K562 (cell line): ENCODE measurements at regions not wholly inside any gene's neighbourhood (a gene's known extent, or its start where the extent isn't known, plus 50 kb on each side); places are given as distances from the start of the nearest gene placed in this dataset.

Experiments
- ATAC-seq: fragments of 200-7000 bp; cut with Tn5 transposase; 3 replicates; pipeline ENCODE4 v1.9.1; 2020; ENCODE audit warnings: moderate library complexity
- BruUV-seq: library from RNA; stranded (reverse); fragments of 400-500 nt; replicated peaks from 2 replicates; lab custom pipeline; 2021; lab: Mats Ljungman, UMichigan
- CTCF ChIA-PET: fragments of 300-600 bp; formaldehyde crosslinking; extraction: SDS; loops from one replicate; lab custom pipeline; 2021; ENCODE audit warnings: low intra/inter-chr PET ratio; lab: Yijun Ruan, JAX
- POLR2A ChIA-PET: fragments of 300-600, 350-650 bp; sonication (Branson Sonifier 250); formaldehyde crosslinking; extraction: SDS; loops from one replicate; lab custom pipeline; 2021; ENCODE audit warnings: antibody characterized with exemption, inconsistent platforms; lab: Yijun Ruan, JAX
- DNase-seq, 4 experiments: peaks; one replicate each; pipeline versions ENCODE4 v3.0.0 to v3.0.0-alpha.2; 2011 to 2018; ENCODE audit warnings: low spot score in 3 of 4, mixed read lengths in 3 of 4; ENCODE audit errors: extremely low read depth in 1 of 4
- FAIRE-seq: peaks from 2 replicates; lab custom pipeline; 2011; peaks lifted over from hg19 to GRCh38; lab: Jason Lieb, UNC
- H2AFZ ChIP-seq: 2 replicates; pipeline ENCODE4 v1.6.0; 2011; ENCODE audit warnings: low read depth, low read length, control low read depth, inconsistent platforms
- H3K27ac ChIP-seq: fragments of 200-600 bp; 3 replicates; pipeline ENCODE4 v1.8.0; 2011; ENCODE audit warnings: low read depth, mild to moderate bottlenecking, control low read depth, inconsistent platforms, low read length, moderate library complexity, mixed read lengths; ENCODE audit errors: extremely low read depth
- H3K27me3 ChIP-seq, 2 experiments: fragments of 300-600 bp in 1 of 2; 2 replicates in 1 of 2; 3 replicates in 1 of 2; pipeline versions ENCODE4 v1.6.0 to v1.8.0; 2011; ENCODE audit warnings: inconsistent platforms in 2 of 2, low read length in 2 of 2, mild to moderate bottlenecking in 1 of 2, mixed read lengths in 1 of 2, moderate library complexity in 1 of 2; ENCODE audit not compliant: control insufficient read depth in 2 of 2, insufficient read depth in 2 of 2
- H3K36me3 ChIP-seq: fragments of 300-600 bp; 3 replicates; pipeline ENCODE4 v1.8.0; 2011; ENCODE audit warnings: mild to moderate bottlenecking, low read length, inconsistent platforms; ENCODE audit not compliant: control insufficient read depth, insufficient read depth
- H3K4me1 ChIP-seq, 2 experiments: fragments of 200-600 bp in 1 of 2; replicated peaks in 1 of 2; 2 replicates in 1 of 2; 3 replicates in 1 of 2; pipeline versions ENCODE4 v1.5.1 to v1.8.0; 2011; ENCODE audit warnings: inconsistent platforms in 2 of 2, low read length in 2 of 2, mild to moderate bottlenecking in 1 of 2, mixed read lengths in 1 of 2, moderate library complexity in 1 of 2; ENCODE audit not compliant: control insufficient read depth in 2 of 2, insufficient read depth in 2 of 2
- H3K4me2 ChIP-seq: 2 replicates; pipeline ENCODE4 v1.6.1; 2011; ENCODE audit warnings: low read length, control low read depth, inconsistent platforms, mixed read lengths; ENCODE audit not compliant: insufficient read depth
- H3K4me3 ChIP-seq: fragments of 200-600 bp; sonication (generic), shearing (Covaris generic); 2 replicates; pipeline ENCODE4 v1.5.1; 2016; ENCODE audit warnings: control low read depth, inconsistent platforms
- H3K79me2 ChIP-seq: fragments of 200-600 bp; 3 replicates; pipeline ENCODE4 v1.8.0; 2011; ENCODE audit warnings: low read length, inconsistent platforms; ENCODE audit not compliant: control insufficient read depth, insufficient read depth
- H3K9ac ChIP-seq, 2 experiments: 2 replicates each; pipeline versions ENCODE4 v1.6.0 to v1.6.1; 2011; ENCODE audit warnings: low read depth in 2 of 2, low read length in 2 of 2, control low read depth in 1 of 2, inconsistent platforms in 1 of 2, mild to moderate bottlenecking in 1 of 2, mixed read lengths in 1 of 2; ENCODE audit not compliant: insufficient read depth in 1 of 2
- H3K9me1 ChIP-seq: one replicate; pipeline ENCODE4 v1.6.0; 2011; ENCODE audit warnings: inconsistent platforms, mild to moderate bottlenecking, low read length, moderate library complexity; ENCODE audit not compliant: control insufficient read depth, insufficient read depth
- H3K9me3 ChIP-seq: replicated peaks from 2 replicates; pipeline ENCODE4 v1.5.1; 2011; ENCODE audit warnings: low read depth, low read length, inconsistent platforms; ENCODE audit not compliant: control insufficient read depth, insufficient read depth
- H4K20me1 ChIP-seq: replicated peaks from 2 replicates; pipeline ENCODE4 v1.6.1; 2011; ENCODE audit warnings: low read length, inconsistent platforms, mixed read lengths; ENCODE audit not compliant: control insufficient read depth, insufficient read depth
- BACH1 ChIP-seq: fragments of 200-800 bp; sonication (Bioruptor generic); IDR thresholded peaks from 2 replicates; pipeline ENCODE4 v1.6.1; 2016; ENCODE audit warnings: missing genetic modification characterization, missing compliant biosample characterization
- CEBPG ChIP-seq, 3 experiments: fragments of 200-800 bp in 1 of 3; sonication (Bioruptor generic) in 1 of 3; sonication (generic) in 1 of 3; formaldehyde crosslinking in 1 of 3; IDR thresholded peaks in 2 of 3; conservative IDR thresholded peaks in 1 of 3; 2 replicates each; pipeline versions ENCODE4 v1.6.1 to v1.8.0; 2016 to 2022; ENCODE audit warnings: missing compliant biosample characterization in 2 of 3, missing genetic modification characterization in 2 of 3, mild to moderate bottlenecking in 1 of 3, missing genetic modification reagents in 1 of 3
- HDAC2 ChIP-seq: fragments of 450-650 bp; IDR thresholded peaks from 2 replicates; pipeline ENCODE4 v1.6.1; 2016; ENCODE audit warnings: mild to moderate bottlenecking
- SRF ChIP-seq, 2 experiments: fragments of 250-450, 450-650 bp in 1 of 2; sonication (Bioruptor Pico) in 1 of 2; sonication (generic) in 1 of 2; formaldehyde crosslinking; IDR thresholded peaks; 2 replicates each; pipeline versions ENCODE4 v1.5.0 to v1.5.1; 2020 to 2022; ENCODE audit warnings: mild to moderate bottlenecking in 1 of 2, missing genetic modification reagents in 1 of 2
- WGBS: fragments of 100-300 bp; shearing (Covaris generic); methylation state at CpG from one replicate; pipeline ENCODE4 v1.1.6; 2016; ENCODE audit warnings: low coverage, mixed read lengths; ENCODE audit not compliant: insufficient coverage; ENCODE audit errors: missing lambda C conversion rate; 5-methylcytosine and 5-hydroxymethylcytosine counted together
- in situ Hi-C: fragments of 300-500 bp; cut with MboI; formaldehyde crosslinking; loops from 4 replicates; pipeline ENCODE4 v1.15.0; 2018; ENCODE audit warnings: inconsistent platforms, mixed read lengths
- intact Hi-C: fragments of 100-400 bp; cut with micrococcal nuclease; formaldehyde crosslinking; loops from 2 replicates; pipeline ENCODE4 v1.14.2; 2022
- TF ChIP-seq, protein P1 (sequence below): IDR thresholded peaks from 2 replicates; pipeline ENCODE4 v1.6.1; 2011; ENCODE audit not compliant: insufficient read length; ENCODE audit errors: extremely low read depth
- TF ChIP-seq, protein P2 (sequence below): fragments of 450-650 bp; formaldehyde crosslinking; IDR thresholded peaks from 2 replicates; pipeline ENCODE4 v1.4.0; 2020; ENCODE audit warnings: mild to moderate bottlenecking, moderate library complexity

DNA sequence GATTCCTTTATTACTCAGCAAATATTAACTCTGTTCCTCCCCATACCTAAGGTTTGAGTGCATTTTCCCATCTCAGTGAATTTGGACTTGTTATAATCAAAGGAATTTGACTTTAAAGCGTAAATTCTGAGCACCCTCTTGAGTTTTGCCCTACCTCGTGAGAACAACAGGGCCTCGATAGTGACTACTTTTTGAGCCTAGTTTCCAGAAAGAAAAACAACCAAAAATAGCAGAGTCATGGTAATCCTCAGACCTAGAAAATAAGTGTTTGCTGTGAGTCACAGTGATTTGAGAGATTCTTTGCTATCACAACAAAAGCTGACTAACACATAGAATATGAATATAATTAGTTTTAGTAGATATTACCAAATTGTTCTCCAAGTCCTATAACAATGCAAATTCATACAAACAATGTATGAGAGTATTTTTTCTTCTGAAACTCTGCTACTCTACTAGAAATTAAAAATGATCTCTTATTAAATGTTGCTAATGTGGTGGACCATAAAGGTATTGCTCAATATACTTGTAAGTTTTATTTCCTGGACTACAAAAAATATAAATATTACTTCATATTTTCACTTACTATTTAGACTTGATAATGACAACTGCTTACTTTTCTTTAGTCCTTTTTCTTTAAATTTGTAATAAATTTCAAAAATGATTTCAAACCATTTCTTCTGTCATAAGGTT, 759.7 kb downstream of the BRINP1 start:
- Histone ChIP-seq H4K20me1 (no peaks in the 10 kb centered on the region), H3K27ac (no peak overlapping the region), H3K4me2 (no peak overlapping the region), H3K4me3 (no peak overlapping the region)
- no peak for FAIRE-seq
- CTCF ChIA-PET: no interaction called here
- TF ChIP-seq HDAC2 (no peak), CEBPG (CRISPR knock-in tag; IDR thresholded peaks at IDR 0.05) (no peak), CEBPG (tag; conservative IDR thresholded peaks at IDR 0.05 in 1 of 2, IDR thresholded peaks at IDR 0.05 in 1 of 2) (peak in 1 of 2 experiments; percentile 68; a peak in 1 of 4 replicates)
- TF ChIP-seq, all 486 proteins: peak for 1
- H3K36me3 ChIP-seq: no peaks in the 10 kb centered on the region
- intact Hi-C loops (no loop called here), in situ Hi-C loops (no loop called here)
- DNase-seq (no peak), ATAC-seq (no peak)
- POLR2A ChIA-PET: no interaction called here
- H3K27me3 ChIP-seq: no peaks in the 10 kb centered on the region
- no peak overlapping the region for H3K9ac ChIP-seq
- no TSS peak for BruUV-seq
- 0 out of 2 replicates have a peak, but pooled peaks cover 3% of the 10 kb centered on the region for H3K9me3 ChIP-seq
- H3K9me1 ChIP-seq: no peaks in the 10 kb centered on the region
- 3% methylated on average over 3 of the region's 3 CpGs for WGBS
- no peaks in the 10 kb centered on the region for H3K4me1 ChIP-seq
- no peaks in the 10 kb centered on the region for H3K79me2 ChIP-seq
- no peak overlapping the region for H2AFZ ChIP-seq

DNA sequence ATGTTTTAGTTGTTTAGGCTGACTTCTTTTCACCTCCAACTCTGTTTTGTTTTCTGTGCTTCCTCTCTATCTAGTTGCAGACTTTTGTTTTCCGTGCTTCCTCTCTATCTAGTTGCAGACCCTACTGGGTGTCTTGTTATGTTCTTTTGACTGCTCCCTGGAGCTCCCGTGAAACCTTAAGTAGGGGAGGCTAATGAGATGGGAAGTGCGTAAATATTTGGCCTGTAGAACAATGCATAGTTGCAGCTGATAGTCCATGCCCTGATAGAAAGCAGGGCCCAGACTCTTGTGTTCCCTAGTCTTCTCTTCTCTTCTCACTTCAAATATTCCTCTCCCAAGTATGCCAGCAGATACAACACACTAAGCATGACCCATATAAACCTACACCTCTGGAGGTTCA, 757.0 kb downstream of the BRINP1 start:
- no peak overlapping the region for H3K9ac ChIP-seq
- no peak overlapping the region for H2AFZ ChIP-seq
- H3K4me1 ChIP-seq: no peaks in the 10 kb centered on the region
- WGBS: 0% methylated on average over 3 of the region's 3 CpGs
- in situ Hi-C loops: no loop called here
- H3K36me3 ChIP-seq: no peaks in the 10 kb centered on the region
- no peak overlapping the region for H3K27ac ChIP-seq
- BruUV-seq: no TSS peak
- H3K79me2 ChIP-seq: no peaks in the 10 kb centered on the region
- 0 out of 2 replicates have a peak, but pooled peaks cover 3% of the 10 kb centered on the region for H3K9me3 ChIP-seq
- intact Hi-C loops: no loop called here
- TF ChIP-seq, protein P1, sequence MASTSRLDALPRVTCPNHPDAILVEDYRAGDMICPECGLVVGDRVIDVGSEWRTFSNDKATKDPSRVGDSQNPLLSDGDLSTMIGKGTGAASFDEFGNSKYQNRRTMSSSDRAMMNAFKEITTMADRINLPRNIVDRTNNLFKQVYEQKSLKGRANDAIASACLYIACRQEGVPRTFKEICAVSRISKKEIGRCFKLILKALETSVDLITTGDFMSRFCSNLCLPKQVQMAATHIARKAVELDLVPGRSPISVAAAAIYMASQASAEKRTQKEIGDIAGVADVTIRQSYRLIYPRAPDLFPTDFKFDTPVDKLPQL: no peak
- no peak for TF ChIP-seq BACH1 (tag)
- no peak for TF ChIP-seq SRF (CRISPR knock-in tag; IDR thresholded peaks at IDR 0.05)
- TF ChIP-seq, protein P2, sequence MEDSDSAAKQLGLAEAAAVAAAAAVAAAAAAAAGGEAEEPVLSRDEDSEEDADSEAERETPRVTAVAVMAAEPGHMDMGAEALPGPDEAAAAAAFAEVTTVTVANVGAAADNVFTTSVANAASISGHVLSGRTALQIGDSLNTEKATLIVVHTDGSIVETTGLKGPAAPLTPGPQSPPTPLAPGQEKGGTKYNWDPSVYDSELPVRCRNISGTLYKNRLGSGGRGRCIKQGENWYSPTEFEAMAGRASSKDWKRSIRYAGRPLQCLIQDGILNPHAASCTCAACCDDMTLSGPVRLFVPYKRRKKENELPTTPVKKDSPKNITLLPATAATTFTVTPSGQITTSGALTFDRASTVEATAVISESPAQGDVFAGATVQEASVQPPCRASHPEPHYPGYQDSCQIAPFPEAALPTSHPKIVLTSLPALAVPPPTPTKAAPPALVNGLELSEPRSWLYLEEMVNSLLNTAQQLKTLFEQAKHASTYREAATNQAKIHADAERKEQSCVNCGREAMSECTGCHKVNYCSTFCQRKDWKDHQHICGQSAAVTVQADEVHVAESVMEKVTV (CRISPR knock-in tag): no peak
- no peak overlapping the region for H3K4me3 ChIP-seq
- no peak overlapping the region for H3K4me2 ChIP-seq
- H3K27me3 ChIP-seq: no peaks in the 10 kb centered on the region
- ATAC-seq (no peak), DNase-seq (no peak), FAIRE-seq (no peak)
- ChIA-PET CTCF (no interaction called here), POLR2A (no interaction called here)
- H4K20me1 ChIP-seq: no peaks in the 10 kb centered on the region
- H3K9me1 ChIP-seq: no peaks in the 10 kb centered on the region
